MCF 10A (cell line): ENCODE measurements at regions not wholly inside any gene's neighbourhood (a gene's known extent, or its start where the extent isn't known, plus 50 kb on each side); places are given as distances from the start of the nearest gene placed in this dataset.

Source experiments
- BruUV-seq: library from RNA; stranded (reverse); fragments of 400-500 nt; replicated peaks from 2 replicates; lab custom pipeline; 2021; lab: Mats Ljungman, UMichigan
- CTCF ChIA-PET: fragments of 300-600 bp; sonication (Branson Sonifier 250); formaldehyde crosslinking; extraction: SDS; loops from one replicate; lab custom pipeline; 2021; ENCODE audit warnings: antibody characterized with exemption, inconsistent platforms; lab: Yijun Ruan, JAX
- POLR2A ChIA-PET: fragments of 300-600, 350-650 bp; sonication (Branson Sonifier 250); formaldehyde crosslinking; extraction: SDS; loops from one replicate; lab custom pipeline; 2020; ENCODE audit warnings: antibody characterized with exemption, inconsistent platforms; lab: Yijun Ruan, JAX
- DNase-seq: peaks from one replicate; pipeline ENCODE4 v3.0.0-alpha.2; 2018; ENCODE audit not compliant: unreplicated experiment
- H3K27ac Mint-ChIP-seq: one replicate; pipeline ENCODE4 v1.8.0; 2022; ENCODE audit warnings: mild to moderate bottlenecking, low read depth, mixed read lengths; ENCODE audit not compliant: unreplicated experiment
- H3K27me3 Mint-ChIP-seq: one replicate; pipeline ENCODE4 v1.8.0; 2022; ENCODE audit warnings: mixed read lengths; ENCODE audit not compliant: insufficient read depth, unreplicated experiment
- H3K36me3 Mint-ChIP-seq: one replicate; pipeline ENCODE4 v1.8.0; 2022; ENCODE audit warnings: mild to moderate bottlenecking, moderate library complexity, mixed read lengths; ENCODE audit not compliant: insufficient read depth, unreplicated experiment
- H3K4me1 Mint-ChIP-seq: one replicate; pipeline ENCODE4 v1.8.0; 2022; ENCODE audit warnings: mixed read lengths; ENCODE audit not compliant: insufficient read depth, unreplicated experiment
- H3K4me3 Mint-ChIP-seq: one replicate; pipeline ENCODE4 v1.8.0; 2022; ENCODE audit warnings: mild to moderate bottlenecking, moderate library complexity, mixed read lengths; ENCODE audit not compliant: unreplicated experiment
- H3K9me3 Mint-ChIP-seq: one replicate; pipeline ENCODE4 v1.8.0; 2022; ENCODE audit warnings: mixed read lengths; ENCODE audit not compliant: unreplicated experiment
- intact Hi-C: fragments of 100-400 bp; cut with micrococcal nuclease; formaldehyde crosslinking; loops from 2 replicates; pipeline ENCODE4 v1.14.1; 2022
- TF ChIP-seq, protein P1 (sequence below): fragments of 200-600 bp; IDR thresholded peaks from one replicate; pipeline ENCODE4 v1.8.0; 2022; ENCODE audit warnings: antibody characterized with exemption, mild to moderate bottlenecking; ENCODE audit not compliant: unreplicated experiment

DNA sequence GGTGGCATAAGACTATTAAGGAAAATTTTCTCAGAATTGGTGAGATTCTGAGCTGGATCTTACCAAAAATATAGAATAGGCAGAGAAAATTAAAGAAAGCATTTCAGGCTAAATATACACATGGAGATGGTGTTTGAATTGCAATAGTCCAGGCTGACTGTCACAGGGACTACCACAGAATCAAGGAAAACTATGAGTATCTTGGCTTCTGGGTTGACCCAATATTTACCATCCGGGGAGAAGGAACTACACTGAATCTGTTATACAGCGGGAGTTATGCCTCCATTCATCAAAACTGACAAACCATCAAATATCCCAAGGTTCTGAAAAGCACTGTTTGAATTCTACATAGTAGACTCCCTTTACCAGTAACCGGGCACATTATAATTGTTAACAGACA, 102.2 kb downstream of the TUSC7 start:
- intact Hi-C loops: no loop called here
- peaks cover 35% of the 10 kb centered on the region for H3K27me3 Mint-ChIP-seq
- BruUV-seq: no TSS peak
- CTCF ChIA-PET: no interaction called here
- DNase-seq: no peak
- no peak overlapping the region for H3K27ac Mint-ChIP-seq
- no peak overlapping the region for H3K4me3 Mint-ChIP-seq
- no peaks in the 10 kb centered on the region for H3K9me3 Mint-ChIP-seq
- TF ChIP-seq, protein P1, sequence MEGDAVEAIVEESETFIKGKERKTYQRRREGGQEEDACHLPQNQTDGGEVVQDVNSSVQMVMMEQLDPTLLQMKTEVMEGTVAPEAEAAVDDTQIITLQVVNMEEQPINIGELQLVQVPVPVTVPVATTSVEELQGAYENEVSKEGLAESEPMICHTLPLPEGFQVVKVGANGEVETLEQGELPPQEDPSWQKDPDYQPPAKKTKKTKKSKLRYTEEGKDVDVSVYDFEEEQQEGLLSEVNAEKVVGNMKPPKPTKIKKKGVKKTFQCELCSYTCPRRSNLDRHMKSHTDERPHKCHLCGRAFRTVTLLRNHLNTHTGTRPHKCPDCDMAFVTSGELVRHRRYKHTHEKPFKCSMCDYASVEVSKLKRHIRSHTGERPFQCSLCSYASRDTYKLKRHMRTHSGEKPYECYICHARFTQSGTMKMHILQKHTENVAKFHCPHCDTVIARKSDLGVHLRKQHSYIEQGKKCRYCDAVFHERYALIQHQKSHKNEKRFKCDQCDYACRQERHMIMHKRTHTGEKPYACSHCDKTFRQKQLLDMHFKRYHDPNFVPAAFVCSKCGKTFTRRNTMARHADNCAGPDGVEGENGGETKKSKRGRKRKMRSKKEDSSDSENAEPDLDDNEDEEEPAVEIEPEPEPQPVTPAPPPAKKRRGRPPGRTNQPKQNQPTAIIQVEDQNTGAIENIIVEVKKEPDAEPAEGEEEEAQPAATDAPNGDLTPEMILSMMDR: no peak
- no peaks in the 10 kb centered on the region for H3K4me1 Mint-ChIP-seq
- POLR2A ChIA-PET: interaction anchor here (0.6 kb wide), 1 partner anchor 657 kb away, joined by 3 read pairs; no protein-coding TSS in a partner anchor
- no peaks in the 10 kb centered on the region for H3K36me3 Mint-ChIP-seq

DNA sequence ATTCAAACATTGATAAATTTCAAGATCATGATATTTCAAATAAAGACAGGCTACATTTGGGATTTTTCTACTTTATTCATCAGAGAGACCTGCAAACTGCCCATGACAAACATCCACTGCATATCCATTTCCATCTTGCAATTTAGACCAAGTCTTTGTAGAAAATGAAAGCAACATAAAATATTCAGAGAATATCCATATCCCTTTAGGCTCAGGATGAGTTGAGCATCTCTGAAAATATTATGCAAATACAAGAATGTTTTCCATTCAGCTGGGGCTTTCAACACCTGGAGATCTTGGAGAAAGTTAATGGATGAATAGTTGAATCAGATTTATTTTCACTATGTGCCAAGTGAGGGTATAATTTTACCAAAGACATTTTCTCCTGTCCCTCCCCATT, 103.4 kb downstream of the TUSC7 start:
- Mint-ChIP-seq H3K4me3 (no peak overlapping the region), H3K4me1 (no peaks in the 10 kb centered on the region), H3K36me3 (no peaks in the 10 kb centered on the region), H3K27ac (no peak overlapping the region), H3K9me3 (no peaks in the 10 kb centered on the region), H3K27me3 (peaks cover 46% of the 10 kb centered on the region)
- no TSS peak for BruUV-seq
- intact Hi-C loops: no loop called here
- ChIA-PET CTCF (interaction anchor here (0.7 kb wide), 1 partner anchor 32 kb away, joined by 4 read pairs; no protein-coding TSS in a partner anchor), POLR2A (no interaction called here)
- no peak for DNase-seq
- TF ChIP-seq, protein P1: no peak

DNA sequence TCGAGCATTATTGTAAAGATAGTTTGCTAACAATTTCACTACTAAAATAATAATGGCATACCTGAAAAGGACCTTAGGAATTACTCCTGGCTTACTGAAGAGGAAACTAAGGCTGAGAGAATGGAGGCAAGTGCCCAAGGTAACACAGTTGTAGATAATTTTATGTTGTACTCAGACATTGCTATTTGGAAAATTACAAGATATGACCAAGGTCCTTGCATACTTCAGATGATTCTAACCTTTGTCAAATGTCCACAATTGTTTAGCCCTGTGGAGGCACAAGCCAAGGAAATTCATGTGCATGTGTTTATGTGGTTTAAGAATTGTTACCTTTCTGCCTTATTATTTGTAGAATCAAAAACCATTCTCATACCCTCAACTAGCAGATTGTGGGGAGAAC, 105.7 kb downstream of the TUSC7 start:
- H3K27me3 Mint-ChIP-seq: peaks cover 59% of the 10 kb centered on the region
- H3K4me1 Mint-ChIP-seq: no peaks in the 10 kb centered on the region
- no TSS peak for BruUV-seq
- no peaks in the 10 kb centered on the region for H3K36me3 Mint-ChIP-seq
- no peak overlapping the region for H3K27ac Mint-ChIP-seq
- TF ChIP-seq, protein P1: no peak
- CTCF ChIA-PET: no interaction called here
- no peak for DNase-seq
- no peak overlapping the region for H3K4me3 Mint-ChIP-seq
- intact Hi-C loops: no loop called here
- POLR2A ChIA-PET: interaction anchor here (0.6 kb wide), 1 partner anchor 1902 kb away, joined by 3 read pairs; no protein-coding TSS in a partner anchor
- no peaks in the 10 kb centered on the region for H3K9me3 Mint-ChIP-seq

DNA sequence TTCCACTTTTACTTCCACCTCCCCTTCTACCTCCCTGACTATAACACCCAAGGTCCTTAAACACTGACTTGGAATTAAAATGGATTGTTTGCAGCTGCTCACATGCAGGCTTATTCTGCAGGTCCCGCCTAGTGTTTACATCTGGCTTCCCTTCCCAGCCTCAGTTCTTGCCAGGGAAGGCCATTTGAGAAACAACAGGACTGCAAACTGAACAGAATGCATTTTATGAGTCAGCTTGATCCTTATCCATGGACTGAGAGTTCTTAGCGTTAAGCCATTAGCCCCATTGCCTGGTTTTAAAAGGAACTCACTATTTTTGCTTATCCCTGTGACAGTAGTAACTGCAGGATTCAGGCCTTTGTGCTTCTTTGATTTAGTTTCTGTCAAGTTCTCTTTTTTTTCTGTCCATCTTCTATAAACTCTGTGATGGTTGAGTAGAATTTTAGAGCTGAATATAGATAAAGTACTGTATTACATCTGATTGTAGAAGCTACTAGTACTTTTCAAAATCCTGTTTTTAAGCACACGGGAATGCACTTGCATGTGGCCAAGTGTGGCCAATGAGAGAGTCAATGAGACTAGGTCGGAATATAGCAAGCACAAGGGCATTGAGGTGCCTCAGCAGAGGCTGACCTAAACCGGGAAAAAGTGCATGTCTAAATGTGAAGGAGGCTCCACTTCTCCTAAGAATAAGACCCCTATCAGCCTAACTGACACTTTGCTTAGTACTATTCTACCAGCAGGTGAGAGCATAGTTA, 106.4 kb downstream of the TUSC7 start:
- Mint-ChIP-seq H3K27ac (no peak overlapping the region), H3K36me3 (no peaks in the 10 kb centered on the region), H3K9me3 (no peaks in the 10 kb centered on the region), H3K27me3 (peaks cover 61% of the 10 kb centered on the region), H3K4me1 (no peaks in the 10 kb centered on the region), H3K4me3 (no peak overlapping the region)
- BruUV-seq: no TSS peak
- CTCF ChIA-PET: no interaction called here
- TF ChIP-seq, protein P1: no peak
- intact Hi-C loops: no loop called here
- no peak for DNase-seq
- POLR2A ChIA-PET: no interaction called here
